Activated naive CD4-positive, alpha-beta T cell treated with anti-CD3 and anti-CD28 coated beads, Interleukin-2, amount 50 U/mL, for 24 hours (primary cell): ENCODE measurements at regions not wholly inside any gene's neighbourhood (a gene's known extent, or its start where the extent isn't known, plus 50 kb on each side); places are given as distances from the start of the nearest gene placed in this dataset.

Source experiments
- H3K27ac Mint-ChIP-seq: one replicate; pipeline ENCODE4 v1.8.0; 2021; ENCODE audit warnings: mild to moderate bottlenecking, mixed read lengths
- H3K27me3 Mint-ChIP-seq: one replicate; pipeline ENCODE4 v1.8.0; 2021; ENCODE audit warnings: mixed read lengths
- H3K36me3 Mint-ChIP-seq: one replicate; pipeline ENCODE4 v1.8.0; 2021; ENCODE audit warnings: mixed read lengths
- H3K4me1 Mint-ChIP-seq: one replicate; pipeline ENCODE4 v1.8.0; 2021; ENCODE audit warnings: mixed read lengths
- H3K4me3 Mint-ChIP-seq: one replicate; pipeline ENCODE4 v1.8.0; 2021; ENCODE audit warnings: mild to moderate bottlenecking, mixed read lengths
- H3K9me3 Mint-ChIP-seq: one replicate; pipeline ENCODE4 v1.8.0; 2021; ENCODE audit warnings: mixed read lengths

DNA sequence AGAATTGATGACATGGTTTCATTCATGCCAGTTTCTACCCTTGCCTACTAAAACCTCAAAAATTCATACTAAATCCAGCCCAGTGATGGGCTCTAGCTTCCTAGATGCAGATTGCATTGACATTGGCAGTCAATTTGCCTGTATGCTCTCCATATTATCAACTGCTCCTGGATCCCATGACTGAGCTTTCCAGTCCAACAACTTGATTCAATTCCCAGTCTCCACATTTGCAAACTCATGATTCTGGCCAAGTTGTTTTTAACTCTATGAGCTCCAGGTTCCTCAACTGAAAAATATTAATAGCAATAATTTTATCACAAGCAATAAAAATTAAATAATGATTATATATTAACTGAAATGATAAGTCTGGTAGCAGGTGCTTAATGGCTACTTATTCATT is 51.0 kb upstream of the DSC1 start:
- Mint-ChIP-seq H3K4me1 (peaks cover 10% of the 10 kb centered on the region), H3K4me3 (no peak overlapping the region), H3K9me3 (peaks cover 13% of the 10 kb centered on the region), H3K36me3 (no peaks in the 10 kb centered on the region), H3K27ac (no peak overlapping the region), H3K27me3 (no peaks in the 10 kb centered on the region)

DNA sequence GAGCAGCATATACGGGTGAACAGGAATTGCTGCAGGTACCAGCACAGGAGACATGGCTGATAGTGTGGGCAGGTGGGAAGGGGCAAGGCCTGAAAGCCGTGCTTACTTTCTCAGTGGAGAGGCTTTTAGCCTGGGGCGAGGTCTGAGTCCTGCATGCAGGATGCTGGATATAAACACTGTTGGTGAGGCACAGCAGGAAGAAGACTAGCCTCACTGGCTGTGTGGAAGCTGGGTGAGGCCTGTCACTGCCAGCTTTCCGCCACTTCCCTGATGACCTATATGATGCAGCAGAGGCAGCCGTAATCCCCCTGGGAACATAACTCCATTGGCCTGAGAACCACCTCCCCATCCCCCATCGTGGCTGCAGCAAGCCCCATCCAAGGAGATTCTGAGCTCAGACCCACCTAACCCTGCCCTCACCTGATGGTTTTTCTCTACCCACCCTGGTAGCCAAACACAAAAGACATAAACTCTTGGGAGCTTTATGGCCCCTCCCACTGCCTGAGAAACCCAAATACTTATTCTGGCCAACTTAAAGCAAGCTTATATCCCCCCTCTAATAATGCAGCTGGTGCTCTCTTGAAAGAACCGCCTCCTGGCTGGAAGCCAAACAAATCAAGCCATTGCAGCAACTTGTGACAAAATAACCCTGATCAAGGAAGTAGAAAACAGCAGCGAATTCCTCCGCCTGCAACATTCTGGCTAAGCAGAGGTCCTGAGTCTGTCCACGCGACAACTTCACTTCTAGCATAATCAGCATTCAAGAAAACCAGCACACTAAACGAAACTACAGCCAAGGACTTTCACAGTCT is 54.6 kb upstream of the DSC1 start:
- peaks cover 31% of the 10 kb centered on the region for H3K9me3 Mint-ChIP-seq
- no peaks in the 10 kb centered on the region for H3K36me3 Mint-ChIP-seq
- no peaks in the 10 kb centered on the region for H3K4me1 Mint-ChIP-seq
- H3K27me3 Mint-ChIP-seq: no peaks in the 10 kb centered on the region
- H3K4me3 Mint-ChIP-seq: no peak overlapping the region
- no peak overlapping the region for H3K27ac Mint-ChIP-seq

DNA sequence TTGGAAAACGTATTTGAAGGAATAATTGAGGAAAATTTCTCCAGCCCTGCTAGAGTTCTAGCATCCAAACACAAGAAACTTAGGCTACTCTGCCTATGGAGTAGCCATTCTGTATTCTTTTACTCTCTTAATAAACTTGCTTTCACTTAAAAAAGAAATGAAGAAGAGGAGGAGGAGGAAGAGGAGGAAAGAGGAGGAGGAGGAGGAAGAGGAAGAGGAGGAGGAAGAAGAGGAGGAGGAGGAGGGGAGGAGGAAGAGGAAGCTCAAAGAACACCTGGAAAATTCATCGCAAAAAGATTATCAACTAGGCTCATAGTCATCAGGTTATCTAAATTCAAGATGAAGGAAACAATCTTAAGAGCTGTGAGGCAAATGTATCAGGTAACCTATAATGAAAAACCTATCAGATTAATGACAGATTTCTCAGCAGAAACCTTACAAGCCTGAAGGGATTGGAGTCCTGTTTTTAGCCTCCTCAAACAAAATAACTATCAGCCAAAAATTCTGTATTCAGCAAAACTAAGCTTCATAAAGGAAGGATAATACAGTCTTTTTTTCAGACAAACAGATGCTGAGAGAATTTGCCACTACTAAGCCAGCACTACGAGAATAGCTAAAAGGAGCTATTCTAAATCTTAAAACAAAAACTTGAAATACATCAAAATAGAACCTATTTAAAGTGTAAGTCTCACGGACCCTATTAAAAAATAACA is 56.2 kb upstream of the DSC1 start:
- Mint-ChIP-seq H3K9me3 (peaks cover 31% of the 10 kb centered on the region), H3K36me3 (no peaks in the 10 kb centered on the region), H3K4me1 (no peaks in the 10 kb centered on the region), H3K4me3 (no peak overlapping the region), H3K27me3 (no peaks in the 10 kb centered on the region), H3K27ac (no peak overlapping the region)

DNA sequence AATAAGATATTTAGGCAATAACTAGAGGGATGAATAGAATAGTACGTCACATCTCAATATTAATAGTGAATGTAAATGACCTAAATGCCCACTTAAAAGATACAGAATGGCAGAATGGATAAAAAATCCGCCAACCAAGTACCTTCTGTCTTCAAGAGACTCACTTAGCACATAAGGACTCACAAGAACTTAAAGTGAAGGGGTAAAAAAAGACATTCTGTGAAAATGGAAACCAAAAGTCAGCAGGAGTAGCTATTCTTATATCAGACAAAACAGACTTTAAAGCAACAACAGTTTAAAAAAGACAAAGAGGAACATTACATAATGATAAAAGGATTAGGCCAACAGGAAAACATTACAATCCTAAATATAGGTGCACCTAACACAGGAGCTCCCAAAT is 56.7 kb upstream of the DSC1 start:
- H3K4me1 Mint-ChIP-seq: no peaks in the 10 kb centered on the region
- no peaks in the 10 kb centered on the region for H3K27me3 Mint-ChIP-seq
- peaks cover 31% of the 10 kb centered on the region for H3K9me3 Mint-ChIP-seq
- H3K4me3 Mint-ChIP-seq: no peak overlapping the region
- H3K27ac Mint-ChIP-seq: no peak overlapping the region
- no peaks in the 10 kb centered on the region for H3K36me3 Mint-ChIP-seq

DNA sequence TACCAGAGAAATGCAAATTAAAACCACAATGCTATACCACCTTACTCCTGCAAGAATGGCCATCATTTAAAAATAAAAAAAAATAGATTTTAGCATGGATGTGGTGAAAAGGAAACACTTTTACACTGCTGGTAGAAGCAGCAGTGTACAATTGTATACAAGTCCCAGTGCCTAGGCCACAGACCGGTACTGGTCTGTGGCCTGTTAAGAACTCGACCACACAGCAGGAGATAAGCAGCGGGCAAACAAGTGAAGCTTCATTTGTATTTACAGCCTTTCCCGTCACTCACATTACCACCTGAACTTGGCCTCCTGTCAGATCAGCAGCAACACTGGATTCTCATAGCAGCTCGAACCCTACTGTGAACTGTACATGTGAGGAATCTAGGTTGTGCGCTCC is 60.7 kb upstream of the DSC1 start:
- peaks cover 30% of the 10 kb centered on the region for H3K9me3 Mint-ChIP-seq
- no peaks in the 10 kb centered on the region for H3K4me1 Mint-ChIP-seq
- no peak overlapping the region for H3K27ac Mint-ChIP-seq
- H3K4me3 Mint-ChIP-seq: no peak overlapping the region
- H3K36me3 Mint-ChIP-seq: no peaks in the 10 kb centered on the region
- no peaks in the 10 kb centered on the region for H3K27me3 Mint-ChIP-seq

DNA sequence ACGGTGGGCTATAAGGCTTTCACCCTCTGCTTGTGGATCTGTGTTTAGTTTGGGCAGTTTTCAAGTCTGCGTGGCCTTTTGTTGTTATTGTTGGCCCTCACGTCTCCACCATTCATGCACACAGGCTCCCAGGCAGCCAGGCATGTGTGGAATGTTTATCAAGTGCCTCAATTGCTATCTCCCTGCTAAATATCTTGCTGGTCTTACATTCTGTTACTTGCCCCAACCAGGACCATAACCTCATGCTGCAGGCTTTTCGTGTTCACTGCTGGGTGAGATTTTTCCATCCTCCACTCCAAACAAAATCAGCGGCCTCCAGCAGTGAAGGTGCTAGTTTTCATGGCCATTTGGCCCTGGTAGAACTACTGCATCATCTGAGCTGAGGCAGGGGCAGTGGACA is 63.0 kb upstream of the DSC1 start:
- Mint-ChIP-seq H3K9me3 (peaks cover 19% of the 10 kb centered on the region), H3K4me1 (no peaks in the 10 kb centered on the region), H3K36me3 (no peaks in the 10 kb centered on the region), H3K4me3 (no peak overlapping the region), H3K27me3 (no peaks in the 10 kb centered on the region), H3K27ac (no peak overlapping the region)

DNA sequence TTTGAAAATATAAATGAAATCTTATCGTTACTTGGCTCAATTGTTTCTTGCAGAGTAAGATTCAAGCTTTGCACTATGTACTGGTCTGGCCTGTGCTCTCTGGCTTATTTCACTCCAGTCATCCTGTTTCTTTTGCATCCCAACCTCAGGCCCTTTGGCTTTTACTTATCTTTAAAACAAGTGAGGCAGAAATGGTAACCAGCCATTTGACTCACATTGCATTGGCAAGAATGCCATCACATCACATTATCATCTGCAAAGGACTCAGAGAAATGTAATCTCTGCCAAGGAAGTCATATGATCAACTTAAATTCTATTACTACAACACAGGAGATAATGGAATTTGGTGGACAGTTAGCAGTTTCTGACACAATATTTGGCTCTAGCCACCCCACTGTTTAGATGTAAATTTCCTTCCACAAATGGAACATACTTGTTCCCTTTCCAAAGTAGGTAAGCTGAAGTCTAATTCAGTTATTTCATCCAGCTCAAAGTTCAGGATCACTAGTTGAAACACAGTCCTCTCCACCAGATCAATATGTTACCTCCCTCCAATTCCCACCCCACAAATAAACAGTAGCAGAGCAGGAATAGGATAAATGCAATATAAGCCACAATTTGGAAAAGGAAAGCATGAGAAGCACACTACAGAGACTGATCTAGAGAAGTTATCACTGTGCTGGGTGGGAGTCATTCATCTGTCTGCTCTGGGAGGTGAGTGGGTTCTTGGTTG is 65.0 kb upstream of the DSC1 start:
- H3K27me3 Mint-ChIP-seq: no peaks in the 10 kb centered on the region
- H3K9me3 Mint-ChIP-seq: peaks cover 9% of the 10 kb centered on the region
- H3K4me3 Mint-ChIP-seq: no peak overlapping the region
- no peak overlapping the region for H3K27ac Mint-ChIP-seq
- H3K4me1 Mint-ChIP-seq: no peaks in the 10 kb centered on the region
- H3K36me3 Mint-ChIP-seq: no peaks in the 10 kb centered on the region

DNA sequence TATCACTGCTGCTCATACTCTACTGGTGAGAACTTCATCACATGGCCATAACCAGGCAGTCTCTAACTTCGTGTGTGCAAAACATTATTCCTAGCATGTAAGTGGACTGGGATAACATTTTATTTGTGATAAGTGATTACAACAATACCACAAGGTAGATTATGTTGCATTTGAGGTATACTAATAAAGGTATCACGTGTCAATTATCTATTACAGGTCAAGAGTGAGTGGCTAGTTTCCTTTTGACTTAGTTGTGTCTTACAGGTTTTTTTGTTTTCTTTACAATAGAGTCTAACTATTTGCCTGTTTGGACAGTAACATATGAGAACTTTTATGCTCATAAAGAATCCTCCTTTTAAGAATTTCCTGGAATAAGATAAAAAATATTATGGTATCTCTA is 67.2 kb upstream of the DSC1 start:
- H3K27ac Mint-ChIP-seq: no peak overlapping the region
- peaks cover 9% of the 10 kb centered on the region for H3K9me3 Mint-ChIP-seq
- H3K4me3 Mint-ChIP-seq: no peak overlapping the region
- no peaks in the 10 kb centered on the region for H3K36me3 Mint-ChIP-seq
- H3K4me1 Mint-ChIP-seq: peaks cover 6% of the 10 kb centered on the region
- H3K27me3 Mint-ChIP-seq: no peaks in the 10 kb centered on the region

DNA sequence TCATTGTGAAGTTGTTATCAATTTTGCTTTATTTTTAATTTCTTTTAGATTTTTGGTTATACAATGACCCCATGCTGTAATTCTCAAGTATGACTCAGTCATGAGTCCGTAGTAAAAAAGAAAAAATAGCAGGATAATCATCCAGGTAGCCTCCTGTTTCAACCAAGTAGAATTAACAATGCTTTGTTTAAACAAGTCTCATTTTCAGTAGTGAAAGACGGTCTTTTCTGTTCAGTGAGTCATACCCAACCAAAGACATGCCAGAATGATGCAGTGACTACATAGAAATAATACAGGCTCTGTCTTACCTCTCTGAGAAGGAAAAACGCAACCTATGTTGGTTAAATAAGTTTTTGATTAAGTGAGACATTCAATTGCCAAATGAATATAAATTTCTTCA is 67.8 kb upstream of the DSC1 start:
- H3K9me3 Mint-ChIP-seq: peaks cover 9% of the 10 kb centered on the region
- H3K27ac Mint-ChIP-seq: no peak overlapping the region
- peaks cover 6% of the 10 kb centered on the region for H3K4me1 Mint-ChIP-seq
- H3K27me3 Mint-ChIP-seq: no peaks in the 10 kb centered on the region
- H3K4me3 Mint-ChIP-seq: no peak overlapping the region
- no peaks in the 10 kb centered on the region for H3K36me3 Mint-ChIP-seq

DNA sequence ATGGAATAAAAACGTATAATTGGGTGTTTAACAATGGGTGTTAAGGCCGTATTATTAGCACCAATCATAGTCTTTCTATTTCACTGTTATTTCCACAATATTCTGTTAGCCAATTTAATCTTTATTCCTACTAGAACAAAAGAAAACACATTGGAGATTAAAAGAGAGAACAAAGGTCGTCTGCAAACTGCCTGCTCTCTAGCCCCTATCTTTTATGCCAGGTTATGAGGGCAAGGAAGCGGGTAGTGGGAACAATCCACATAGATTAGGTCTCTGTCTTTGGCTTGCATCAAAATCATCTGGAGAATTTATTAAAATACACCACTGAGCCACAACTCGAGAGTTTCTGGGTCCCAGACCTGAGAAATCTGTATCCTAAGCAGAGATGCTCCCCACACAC is 69.4 kb upstream of the DSC1 start:
- no peaks in the 10 kb centered on the region for H3K27me3 Mint-ChIP-seq
- peaks cover 6% of the 10 kb centered on the region for H3K4me1 Mint-ChIP-seq
- H3K27ac Mint-ChIP-seq: no peak overlapping the region
- H3K4me3 Mint-ChIP-seq: no peak overlapping the region
- peaks cover 9% of the 10 kb centered on the region for H3K9me3 Mint-ChIP-seq
- H3K36me3 Mint-ChIP-seq: no peaks in the 10 kb centered on the region

DNA sequence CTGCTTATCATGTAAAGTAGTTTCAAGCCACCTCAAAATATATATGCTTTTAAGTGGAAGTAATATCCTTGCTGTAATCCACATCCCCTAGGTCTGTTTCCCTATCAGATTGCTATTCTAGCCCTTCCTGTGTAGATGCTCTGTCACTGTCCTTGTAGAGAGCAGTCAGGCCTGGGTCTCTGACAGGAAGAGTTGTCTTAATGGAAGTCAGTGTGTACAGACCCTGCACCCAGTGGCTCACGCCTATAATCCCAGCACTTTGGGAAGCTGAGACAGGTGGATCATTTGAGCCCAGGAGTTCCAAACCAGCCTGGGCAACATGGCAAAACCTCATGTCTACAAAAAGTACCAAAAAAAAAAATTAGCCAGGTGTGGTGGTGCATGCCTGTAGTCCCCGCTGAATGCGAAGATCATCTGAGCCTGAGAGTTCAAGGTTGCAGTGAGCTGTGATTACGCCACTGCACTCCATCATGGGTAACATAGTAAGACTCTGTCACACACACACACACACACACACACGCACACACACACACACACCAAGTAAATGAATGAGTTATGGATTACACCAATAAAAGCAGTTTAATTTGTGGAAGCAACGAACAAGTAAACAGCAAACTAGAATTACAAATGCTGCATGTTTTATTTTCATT is 70.2 kb upstream of the DSC1 start:
- Mint-ChIP-seq H3K36me3 (no peaks in the 10 kb centered on the region), H3K4me3 (no peak overlapping the region), H3K9me3 (no peaks in the 10 kb centered on the region), H3K27ac (no peak overlapping the region), H3K27me3 (no peaks in the 10 kb centered on the region), H3K4me1 (peaks cover 6% of the 10 kb centered on the region)

DNA sequence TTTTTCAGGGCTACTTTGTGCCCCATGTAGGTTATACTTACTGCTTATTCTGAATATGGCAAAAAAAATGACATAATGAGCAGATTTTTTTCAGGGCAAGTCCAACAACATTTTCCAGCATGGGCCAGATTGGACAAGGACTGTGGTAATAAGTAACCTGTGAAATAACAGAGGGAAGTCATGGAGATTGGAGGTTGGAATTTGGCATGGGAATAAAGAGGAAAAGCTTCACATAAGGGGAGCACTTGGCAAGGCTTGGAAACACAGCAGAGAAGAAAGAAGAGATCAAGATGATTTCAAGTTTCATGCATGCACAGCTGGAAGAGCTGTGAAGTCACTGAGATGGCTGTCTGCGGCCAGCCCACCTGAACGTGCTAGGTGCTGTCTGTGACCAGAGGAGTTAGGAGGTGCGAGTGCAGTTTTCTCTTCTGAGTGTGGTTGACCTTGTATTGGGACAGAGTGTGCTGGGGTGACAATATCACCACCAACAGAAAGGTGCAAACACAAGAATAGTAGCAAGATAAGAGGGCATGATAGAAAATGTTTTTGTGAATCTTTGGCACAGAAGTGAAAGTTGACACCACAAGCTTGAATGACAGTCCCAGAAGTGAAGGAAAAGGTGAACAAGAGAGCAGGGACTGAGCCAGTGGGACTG is 71.1 kb upstream of the DSC1 start:
- Mint-ChIP-seq H3K27ac (no peak overlapping the region), H3K36me3 (no peaks in the 10 kb centered on the region), H3K4me3 (no peak overlapping the region), H3K27me3 (no peaks in the 10 kb centered on the region), H3K4me1 (peaks cover 6% of the 10 kb centered on the region), H3K9me3 (no peaks in the 10 kb centered on the region)

DNA sequence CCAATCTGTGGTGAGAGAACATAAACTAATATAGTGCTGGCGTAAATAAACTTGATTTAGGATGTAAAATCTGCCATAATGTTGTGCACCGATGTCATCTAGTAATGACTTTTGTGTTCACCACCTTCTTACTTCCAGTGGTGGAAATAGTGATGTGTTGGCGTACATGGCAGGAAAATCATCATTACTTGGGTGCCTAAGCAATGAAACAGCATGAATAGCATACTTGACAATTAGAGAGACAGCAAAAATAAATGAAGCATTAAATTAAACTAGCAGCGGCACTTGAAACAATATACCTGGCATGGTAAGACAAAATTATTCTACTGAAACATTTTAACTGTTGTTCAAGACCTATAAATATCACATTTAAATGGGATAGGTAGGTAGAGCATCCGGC is 73.2 kb upstream of the DSC1 start:
- Mint-ChIP-seq H3K36me3 (no peaks in the 10 kb centered on the region), H3K9me3 (no peaks in the 10 kb centered on the region), H3K4me3 (no peak overlapping the region), H3K27me3 (no peaks in the 10 kb centered on the region), H3K4me1 (peaks cover 6% of the 10 kb centered on the region), H3K27ac (no peak overlapping the region)

DNA sequence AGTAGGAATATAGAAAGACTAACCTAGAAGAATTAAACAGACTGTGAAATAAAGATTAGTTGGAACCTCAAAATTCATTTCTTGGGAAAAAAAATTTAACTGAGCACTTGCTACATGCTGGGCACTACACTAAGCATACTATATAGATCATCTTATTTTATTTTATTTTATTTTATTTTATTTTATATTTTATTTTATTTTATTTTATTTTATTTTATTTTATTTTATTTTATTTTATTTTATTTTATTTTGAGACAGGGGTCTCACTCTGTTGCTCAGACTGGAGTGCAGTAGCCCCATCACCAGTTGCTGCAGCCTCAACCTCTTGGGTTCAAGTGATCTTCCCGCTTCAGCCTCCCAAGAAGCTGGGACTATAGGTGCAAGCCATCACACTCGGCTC is 74.5 kb upstream of the DSC1 start:
- no peak overlapping the region for H3K27ac Mint-ChIP-seq
- H3K36me3 Mint-ChIP-seq: no peaks in the 10 kb centered on the region
- H3K4me1 Mint-ChIP-seq: peaks cover 6% of the 10 kb centered on the region
- no peaks in the 10 kb centered on the region for H3K9me3 Mint-ChIP-seq
- H3K27me3 Mint-ChIP-seq: no peaks in the 10 kb centered on the region
- no peak overlapping the region for H3K4me3 Mint-ChIP-seq

DNA sequence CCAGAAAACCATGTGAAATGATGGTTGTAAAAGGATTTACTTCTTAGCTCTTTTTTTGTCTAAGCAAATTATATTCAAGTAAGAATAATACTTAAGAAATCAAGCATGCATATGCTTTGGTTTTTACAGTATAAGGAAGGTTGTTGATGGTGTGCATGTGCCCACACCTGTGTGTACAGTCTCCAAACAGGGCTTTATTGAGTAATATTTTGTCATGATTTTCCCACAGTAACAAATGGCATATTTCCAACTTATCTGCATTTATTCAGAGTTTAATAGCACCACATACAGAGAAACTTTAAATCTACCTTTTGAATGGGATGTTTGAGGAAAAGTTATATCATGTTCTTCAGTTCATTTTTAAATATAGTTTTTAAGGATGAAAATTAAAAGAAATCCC is 76.5 kb upstream of the DSG1 start:
- no peak overlapping the region for H3K4me3 Mint-ChIP-seq
- H3K9me3 Mint-ChIP-seq: no peaks in the 10 kb centered on the region
- no peaks in the 10 kb centered on the region for H3K36me3 Mint-ChIP-seq

More for the DNA sequence above, 76.5 kb upstream of the DSG1 start:
- no peaks in the 10 kb centered on the region for H3K27me3 Mint-ChIP-seq
- H3K4me1 Mint-ChIP-seq: no peaks in the 10 kb centered on the region
- no peak overlapping the region for H3K27ac Mint-ChIP-seq
